Ishikawa (cell line): ENCODE measurements at regions not wholly inside any gene's neighbourhood (a gene's known extent, or its start where the extent isn't known, plus 50 kb on each side); places are given as distances from the start of the nearest gene placed in this dataset.

ENCODE experiments used
- CEBPB ChIP-seq: IDR thresholded peaks from 2 replicates; pipeline ENCODE4 v1.6.1; 2012
- CREB1 ChIP-seq: IDR thresholded peaks from 2 replicates; pipeline ENCODE4 v1.6.1; 2012; ENCODE audit warnings: low read depth
- EGR1 ChIP-seq: IDR thresholded peaks from 2 replicates; pipeline ENCODE4 v1.6.1; 2012
- EP300 ChIP-seq: IDR thresholded peaks from 2 replicates; pipeline ENCODE4 v1.6.1; 2012; ENCODE audit warnings: borderline replicate concordance
- FOXM1 ChIP-seq: IDR thresholded peaks from 2 replicates; pipeline ENCODE4 v1.6.1; 2012; ENCODE audit warnings: low read depth, borderline replicate concordance
- NFIC ChIP-seq: IDR thresholded peaks from 2 replicates; pipeline ENCODE4 v1.6.1; 2012
- RAD21 ChIP-seq: IDR thresholded peaks from 2 replicates; pipeline ENCODE4 v1.6.1; 2012; ENCODE audit warnings: low read depth
- TAF1 ChIP-seq: IDR thresholded peaks from 2 replicates; pipeline ENCODE4 v1.6.1; 2012; ENCODE audit warnings: low read depth, mild to moderate bottlenecking
- TCF12 ChIP-seq: IDR thresholded peaks from 2 replicates; pipeline ENCODE4 v1.6.1; 2012; ENCODE audit warnings: low read depth
- TEAD4 ChIP-seq: IDR thresholded peaks from 2 replicates; pipeline ENCODE4 v1.6.1; 2012
- YY1 ChIP-seq: IDR thresholded peaks from 2 replicates; pipeline ENCODE4 v1.6.1; 2012; ENCODE audit warnings: low read depth
- ZBTB7A ChIP-seq: IDR thresholded peaks from 2 replicates; pipeline ENCODE4 v1.6.1; 2012; ENCODE audit warnings: low read depth
- TF ChIP-seq, protein P1 (sequence below): IDR thresholded peaks from 2 replicates; pipeline ENCODE4 v1.6.1; 2012; ENCODE audit warnings: low read depth, mild to moderate bottlenecking
- TF ChIP-seq, protein P2 (sequence below): IDR thresholded peaks from 2 replicates; pipeline ENCODE4 v1.6.1; 2012
- TF ChIP-seq, protein P3 (sequence below): IDR thresholded peaks from 2 replicates; pipeline ENCODE4 v1.6.1; 2012

DNA sequence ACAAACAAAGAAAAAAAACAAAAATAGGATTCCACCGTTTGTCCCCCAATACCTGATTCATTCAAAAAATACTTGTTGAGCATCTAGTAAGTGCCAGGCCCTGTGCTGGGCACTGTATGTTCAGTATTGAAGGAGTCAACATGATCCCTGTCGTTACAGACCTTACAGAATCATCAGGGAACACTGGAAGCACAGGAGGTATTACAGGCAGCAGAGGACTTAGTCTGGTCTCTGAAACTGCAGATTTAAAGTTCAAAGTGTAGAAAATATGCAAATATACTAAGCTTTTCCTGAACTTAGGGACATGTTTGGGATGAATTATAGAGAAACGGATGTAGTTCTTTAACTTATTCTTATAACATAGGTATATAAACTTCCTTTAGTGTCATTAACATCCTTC, 160.7 kb upstream of the RFC3 start:
- no peak for TF ChIP-seq CREB1
- TF ChIP-seq EP300, result no peak
- no peak for TF ChIP-seq YY1
- TF ChIP-seq, protein P1, sequence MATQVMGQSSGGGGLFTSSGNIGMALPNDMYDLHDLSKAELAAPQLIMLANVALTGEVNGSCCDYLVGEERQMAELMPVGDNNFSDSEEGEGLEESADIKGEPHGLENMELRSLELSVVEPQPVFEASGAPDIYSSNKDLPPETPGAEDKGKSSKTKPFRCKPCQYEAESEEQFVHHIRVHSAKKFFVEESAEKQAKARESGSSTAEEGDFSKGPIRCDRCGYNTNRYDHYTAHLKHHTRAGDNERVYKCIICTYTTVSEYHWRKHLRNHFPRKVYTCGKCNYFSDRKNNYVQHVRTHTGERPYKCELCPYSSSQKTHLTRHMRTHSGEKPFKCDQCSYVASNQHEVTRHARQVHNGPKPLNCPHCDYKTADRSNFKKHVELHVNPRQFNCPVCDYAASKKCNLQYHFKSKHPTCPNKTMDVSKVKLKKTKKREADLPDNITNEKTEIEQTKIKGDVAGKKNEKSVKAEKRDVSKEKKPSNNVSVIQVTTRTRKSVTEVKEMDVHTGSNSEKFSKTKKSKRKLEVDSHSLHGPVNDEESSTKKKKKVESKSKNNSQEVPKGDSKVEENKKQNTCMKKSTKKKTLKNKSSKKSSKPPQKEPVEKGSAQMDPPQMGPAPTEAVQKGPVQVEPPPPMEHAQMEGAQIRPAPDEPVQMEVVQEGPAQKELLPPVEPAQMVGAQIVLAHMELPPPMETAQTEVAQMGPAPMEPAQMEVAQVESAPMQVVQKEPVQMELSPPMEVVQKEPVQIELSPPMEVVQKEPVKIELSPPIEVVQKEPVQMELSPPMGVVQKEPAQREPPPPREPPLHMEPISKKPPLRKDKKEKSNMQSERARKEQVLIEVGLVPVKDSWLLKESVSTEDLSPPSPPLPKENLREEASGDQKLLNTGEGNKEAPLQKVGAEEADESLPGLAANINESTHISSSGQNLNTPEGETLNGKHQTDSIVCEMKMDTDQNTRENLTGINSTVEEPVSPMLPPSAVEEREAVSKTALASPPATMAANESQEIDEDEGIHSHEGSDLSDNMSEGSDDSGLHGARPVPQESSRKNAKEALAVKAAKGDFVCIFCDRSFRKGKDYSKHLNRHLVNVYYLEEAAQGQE, result no peak
- TF ChIP-seq TAF1, result no peak
- no peak for TF ChIP-seq NFIC
- no peak for TF ChIP-seq TEAD4
- TF ChIP-seq, protein P2, sequence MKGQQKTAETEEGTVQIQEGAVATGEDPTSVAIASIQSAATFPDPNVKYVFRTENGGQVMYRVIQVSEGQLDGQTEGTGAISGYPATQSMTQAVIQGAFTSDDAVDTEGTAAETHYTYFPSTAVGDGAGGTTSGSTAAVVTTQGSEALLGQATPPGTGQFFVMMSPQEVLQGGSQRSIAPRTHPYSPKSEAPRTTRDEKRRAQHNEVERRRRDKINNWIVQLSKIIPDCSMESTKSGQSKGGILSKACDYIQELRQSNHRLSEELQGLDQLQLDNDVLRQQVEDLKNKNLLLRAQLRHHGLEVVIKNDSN, result no peak
- TF ChIP-seq TCF12, result no peak
- TF ChIP-seq, protein P3, sequence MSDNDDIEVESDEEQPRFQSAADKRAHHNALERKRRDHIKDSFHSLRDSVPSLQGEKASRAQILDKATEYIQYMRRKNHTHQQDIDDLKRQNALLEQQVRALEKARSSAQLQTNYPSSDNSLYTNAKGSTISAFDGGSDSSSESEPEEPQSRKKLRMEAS, result no peak
- TF ChIP-seq EGR1, result no peak
- TF ChIP-seq CEBPB, result no peak
- TF ChIP-seq RAD21, result no peak
- TF ChIP-seq FOXM1, result no peak
- TF ChIP-seq ZBTB7A, result no peak

DNA sequence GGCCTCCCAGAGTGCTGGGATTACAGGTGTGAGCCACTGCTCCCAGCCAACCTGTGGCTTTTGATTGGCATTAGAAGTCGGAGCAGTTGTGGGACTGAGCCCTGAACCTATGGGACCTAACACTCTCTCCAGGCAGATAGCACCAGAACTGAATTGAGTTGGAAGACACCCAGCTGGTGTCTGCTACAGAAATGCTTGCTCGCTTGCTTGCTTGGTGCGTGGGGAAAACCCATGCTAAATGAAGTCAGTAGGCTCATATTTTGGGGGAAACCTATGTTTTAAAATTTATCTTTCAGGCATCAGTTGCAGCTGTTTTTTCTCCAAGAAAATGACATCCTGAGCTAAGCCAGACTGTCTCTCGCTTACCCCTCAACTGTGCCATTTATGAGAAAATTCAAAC, 158.5 kb upstream of the RFC3 start:
- TF ChIP-seq, protein P2, result no peak
- TF ChIP-seq, protein P3, result no peak
- TF ChIP-seq YY1 (no peak), ZBTB7A (no peak), NFIC (no peak), FOXM1 (no peak), CEBPB (no peak), RAD21 (no peak), TAF1 (no peak), TEAD4 (no peak), EGR1 (no peak), EP300 (no peak), CREB1 (no peak), TCF12 (no peak)
- TF ChIP-seq, protein P1, result no peak

DNA sequence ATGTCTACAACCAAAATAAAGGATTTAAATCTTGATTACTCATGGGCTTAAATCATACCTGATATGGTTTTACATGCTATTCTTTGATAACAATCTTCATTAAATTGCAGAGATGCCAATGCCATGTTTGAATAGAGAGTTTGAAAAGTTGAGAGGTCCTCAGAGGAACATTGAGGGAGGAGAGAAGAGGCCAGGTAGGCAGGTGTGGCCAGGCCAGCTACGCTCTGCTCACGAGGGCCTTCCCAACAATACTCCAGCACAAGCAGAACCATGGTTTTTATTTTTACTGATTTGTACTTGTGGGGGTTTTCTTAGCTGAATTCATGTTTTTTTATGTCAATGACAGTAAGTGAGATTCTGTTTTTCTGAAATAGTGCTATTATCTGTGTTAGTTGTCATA, 158.1 kb upstream of the RFC3 start:
- TF ChIP-seq EP300 (no peak), TAF1 (no peak), YY1 (no peak), CEBPB (no peak), TCF12 (no peak), CREB1 (no peak), ZBTB7A (no peak)
- TF ChIP-seq, protein P2, result no peak
- TF ChIP-seq, protein P3, result no peak

DNA sequence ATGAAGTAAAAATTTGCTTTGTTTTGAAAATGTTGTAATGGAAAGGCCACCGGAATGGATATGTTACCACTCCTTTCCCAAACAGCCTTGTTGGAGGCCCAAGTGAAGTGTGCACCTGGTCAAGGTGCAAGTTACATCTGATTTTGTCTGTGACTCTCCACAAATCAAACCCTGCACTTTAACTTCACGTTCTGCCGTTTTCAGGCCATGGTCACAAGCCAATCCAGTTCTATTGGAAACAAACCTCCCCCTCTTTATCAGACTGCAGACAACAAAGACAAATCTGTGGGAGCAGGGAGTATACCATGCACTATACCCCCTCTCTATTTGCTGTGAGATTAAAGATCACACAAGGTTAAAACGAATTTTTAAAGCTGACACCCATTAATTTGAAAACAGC, 155.6 kb upstream of the RFC3 start:
- TF ChIP-seq TEAD4, result no peak
- TF ChIP-seq CEBPB, result no peak
- no peak for TF ChIP-seq TCF12
- TF ChIP-seq, protein P2, result no peak
- TF ChIP-seq, protein P3, result no peak
- no peak for TF ChIP-seq FOXM1
- TF ChIP-seq RAD21, result no peak
- TF ChIP-seq ZBTB7A, result no peak
- no peak for TF ChIP-seq TAF1
- no peak for TF ChIP-seq YY1
- no peak for TF ChIP-seq EGR1
- TF ChIP-seq, protein P1, result no peak
- TF ChIP-seq CREB1, result no peak
- no peak for TF ChIP-seq NFIC
- no peak for TF ChIP-seq EP300
